K562 (cell line): ENCODE measurements at regions not wholly inside any gene's neighbourhood (a gene's known extent, or its start where the extent isn't known, plus 50 kb on each side); places are given as distances from the start of the nearest gene placed in this dataset.

Source experiments
- CEBPB ChIP-seq: fragments of 450-650 bp; IDR thresholded peaks from 2 replicates; pipeline ENCODE4 v1.6.1; 2016; ENCODE audit warnings: missing genetic modification characterization, missing compliant biosample characterization
- CTCF ChIP-seq, 3 experiments: IDR thresholded peaks in 2 of 3; conservative IDR thresholded peaks in 1 of 3; 2 replicates each; pipeline ENCODE4 v1.5.1; 2011 to 2012; ENCODE audit warnings: low read length in 3 of 3, mild to moderate bottlenecking in 3 of 3, control low read depth in 2 of 3, improper control_type of control experiment in 1 of 3, inconsistent platforms in 1 of 3, low read depth in 1 of 3, mixed read lengths in 1 of 3, moderate library complexity in 1 of 3; ENCODE audit not compliant: insufficient read depth in 2 of 3
- EZH2 ChIP-seq: IDR thresholded peaks from 2 replicates; pipeline ENCODE4 v1.6.1; 2012; ENCODE audit warnings: low read depth, mild to moderate bottlenecking, inconsistent platforms, low read length, borderline replicate concordance
- MAX ChIP-seq: sonication (generic); formaldehyde crosslinking; IDR thresholded peaks from 2 replicates; pipeline ENCODE4 v1.9.0; 2022; ENCODE audit warnings: mild to moderate bottlenecking, missing genetic modification reagents
- NCOA1 ChIP-seq: fragments of 450-650 bp; IDR thresholded peaks from 2 replicates; pipeline ENCODE4 v1.6.1; 2016; ENCODE audit warnings: low read depth
- SP1 ChIP-seq: sonication (generic); formaldehyde crosslinking; IDR thresholded peaks from 2 replicates; pipeline ENCODE4 v1.8.1; 2022; ENCODE audit warnings: mild to moderate bottlenecking, missing genetic modification reagents
- TCF7L2 ChIP-seq: fragments of 150-350 bp; IDR thresholded peaks from 2 replicates; pipeline ENCODE4 v1.6.1; 2016; ENCODE audit warnings: low read depth, mild to moderate bottlenecking, low read length, moderate library complexity
- ZNF785 ChIP-seq: fragments of 250-450 bp; sonication (Bioruptor Pico); IDR thresholded peaks from 2 replicates; pipeline ENCODE4 v1.4.0; 2020; ENCODE audit warnings: mild to moderate bottlenecking

GRCh38 chr3:153528473-153528872, 366.4 kb downstream of the RAP2B start:
- TF ChIP-seq TCF7L2 (no peak), MAX (no peak), NCOA1 (no peak), EZH2 (no peak), SP1 (CRISPR knock-in tag) (no peak), CEBPB (no peak), CTCF (IDR thresholded peaks at IDR 0.05 in 2 of 3, conservative IDR thresholded peaks at IDR 0.05 in 1 of 3; ENCODE audit: insufficient read depth in 2 of 3, low read depth in 1 of 3, low read length in 3 of 3) (no peak), ZNF785 (CRISPR knock-in tag) (no peak)
